ENCODE measurements at regions not wholly inside any gene's neighbourhood (a gene's known extent, or its start where the extent isn't known, plus 50 kb on each side); places are given as distances from the start of the nearest gene placed in this dataset.

- no peak for TF ChIP-seq EZH2phosphoT487 (IDR thresholded peaks at IDR 0.05; ENCODE audit: borderline replicate concordance, low read length)
- Histone ChIP-seq H3K4me1 (ENCODE audit: control insufficient read depth, low read length) (no peaks in the 10 kb centered on the region), H3K27me3 (ENCODE audit: control insufficient read depth, low read length) (no peaks in the 10 kb centered on the region), H3K79me2 (ENCODE audit: control insufficient read depth, low read length) (no peaks in the 10 kb centered on the region), H3K4me3 (ENCODE audit: low read length) (no peak overlapping the region), H3K27ac (ENCODE audit: low read depth, low read length) (no peak overlapping the region), H3K9me3 (ENCODE audit: control insufficient read depth, insufficient read depth, low read length) (no peaks in the 10 kb centered on the region), H3F3A (ENCODE audit: control insufficient read depth, insufficient read depth) (no peaks in the 10 kb centered on the region), H3K4me2 (ENCODE audit: low read length) (no peak overlapping the region), H4K20me1 (ENCODE audit: control insufficient read depth, insufficient read depth, low read depth, low read length) (no peaks in the 10 kb centered on the region), H3K9me2 (replicated peaks; ENCODE audit: control insufficient read depth, low read length) (no peaks in the 10 kb centered on the region), H3K36me3 (ENCODE audit: control insufficient read depth, low read length) (no peaks in the 10 kb centered on the region)
These were observed 1251.2 kb upstream of the C9orf72 start for GRCh38 chr9:28824432-28824963.

DNA sequence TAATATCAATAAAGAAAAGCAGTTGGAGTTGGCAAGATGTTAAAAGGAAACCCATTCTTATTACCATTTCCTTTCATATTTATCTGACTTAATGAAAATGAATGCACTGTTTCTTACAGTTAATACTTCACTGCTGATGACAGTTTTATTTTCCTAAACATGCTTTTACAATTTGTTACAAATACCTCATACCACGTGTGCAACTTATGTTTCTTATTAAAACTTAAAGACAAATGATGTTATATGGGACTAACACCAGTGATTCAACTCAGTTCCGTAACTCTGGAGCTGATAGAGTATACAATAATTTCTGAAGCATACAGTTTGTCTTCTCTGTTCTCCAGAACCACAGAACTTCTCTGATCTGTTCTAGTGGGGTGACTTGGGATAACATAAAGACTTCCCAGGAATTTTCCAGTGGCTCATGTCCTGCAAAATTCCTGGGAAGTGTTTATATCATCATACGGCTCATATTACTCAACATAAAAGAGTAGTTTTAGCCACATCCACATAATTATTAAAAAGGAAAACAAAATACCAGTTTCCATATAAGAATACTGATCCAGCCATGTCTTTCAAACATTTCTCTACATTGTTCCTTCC lies 1259.0 kb upstream of the C9orf72 start:
- Histone ChIP-seq H3F3A (ENCODE audit: control insufficient read depth, insufficient read depth) (no peaks in the 10 kb centered on the region), H3K27me3 (ENCODE audit: control insufficient read depth, low read length) (no peaks in the 10 kb centered on the region), H3K9me2 (replicated peaks; ENCODE audit: control insufficient read depth, low read length) (no peaks in the 10 kb centered on the region), H3K4me1 (ENCODE audit: control insufficient read depth, low read length) (no peaks in the 10 kb centered on the region), H3K36me3 (ENCODE audit: control insufficient read depth, low read length) (no peaks in the 10 kb centered on the region), H3K4me3 (ENCODE audit: low read length) (no peak overlapping the region), H3K9me3 (ENCODE audit: control insufficient read depth, insufficient read depth, low read length) (no peaks in the 10 kb centered on the region), H3K4me2 (ENCODE audit: low read length) (no peak overlapping the region), H3K27ac (ENCODE audit: low read depth, low read length) (no peak overlapping the region), H3K79me2 (ENCODE audit: control insufficient read depth, low read length) (no peaks in the 10 kb centered on the region), H4K20me1 (ENCODE audit: control insufficient read depth, insufficient read depth, low read depth, low read length) (no peaks in the 10 kb centered on the region)
- no peak for TF ChIP-seq EZH2phosphoT487 (IDR thresholded peaks at IDR 0.05; ENCODE audit: borderline replicate concordance, low read length)
- TF ChIP-seq, protein P1, sequence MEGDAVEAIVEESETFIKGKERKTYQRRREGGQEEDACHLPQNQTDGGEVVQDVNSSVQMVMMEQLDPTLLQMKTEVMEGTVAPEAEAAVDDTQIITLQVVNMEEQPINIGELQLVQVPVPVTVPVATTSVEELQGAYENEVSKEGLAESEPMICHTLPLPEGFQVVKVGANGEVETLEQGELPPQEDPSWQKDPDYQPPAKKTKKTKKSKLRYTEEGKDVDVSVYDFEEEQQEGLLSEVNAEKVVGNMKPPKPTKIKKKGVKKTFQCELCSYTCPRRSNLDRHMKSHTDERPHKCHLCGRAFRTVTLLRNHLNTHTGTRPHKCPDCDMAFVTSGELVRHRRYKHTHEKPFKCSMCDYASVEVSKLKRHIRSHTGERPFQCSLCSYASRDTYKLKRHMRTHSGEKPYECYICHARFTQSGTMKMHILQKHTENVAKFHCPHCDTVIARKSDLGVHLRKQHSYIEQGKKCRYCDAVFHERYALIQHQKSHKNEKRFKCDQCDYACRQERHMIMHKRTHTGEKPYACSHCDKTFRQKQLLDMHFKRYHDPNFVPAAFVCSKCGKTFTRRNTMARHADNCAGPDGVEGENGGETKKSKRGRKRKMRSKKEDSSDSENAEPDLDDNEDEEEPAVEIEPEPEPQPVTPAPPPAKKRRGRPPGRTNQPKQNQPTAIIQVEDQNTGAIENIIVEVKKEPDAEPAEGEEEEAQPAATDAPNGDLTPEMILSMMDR (IDR thresholded peaks at IDR 0.05; ENCODE audit: low read depth, low read length, poor library complexity, severe bottlenecking) = no peak

DNA sequence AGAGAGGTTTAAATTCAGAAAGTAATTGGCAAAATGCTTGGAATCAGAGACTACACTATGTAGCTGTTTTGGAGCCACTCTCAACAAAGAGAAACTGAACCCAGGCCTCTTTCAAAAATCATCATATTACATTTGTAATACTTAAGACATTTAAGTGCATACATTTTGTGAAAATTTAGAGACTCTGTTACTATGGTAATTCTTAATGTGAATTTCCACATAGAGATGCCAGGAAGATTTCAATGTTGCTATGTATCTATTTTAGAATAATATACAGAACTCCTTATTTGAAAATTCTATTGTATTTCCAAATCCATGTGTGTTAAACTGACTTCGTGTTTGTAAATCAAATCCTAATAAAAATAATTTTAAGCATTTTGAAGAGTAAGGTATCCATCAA lies 1260.9 kb upstream of the C9orf72 start:
- no peaks in the 10 kb centered on the region for H3F3A ChIP-seq (ENCODE audit: control insufficient read depth, insufficient read depth)
- no peaks in the 10 kb centered on the region for H3K4me1 ChIP-seq (ENCODE audit: control insufficient read depth, low read length)
- H3K9me3 ChIP-seq (ENCODE audit: control insufficient read depth, insufficient read depth, low read length) = no peaks in the 10 kb centered on the region
- TF ChIP-seq, protein P1 (IDR thresholded peaks at IDR 0.05; ENCODE audit: low read depth, low read length, poor library complexity, severe bottlenecking) = no peak
- no peak for TF ChIP-seq EZH2phosphoT487 (IDR thresholded peaks at IDR 0.05; ENCODE audit: borderline replicate concordance, low read length)
- H4K20me1 ChIP-seq (ENCODE audit: control insufficient read depth, insufficient read depth, low read depth, low read length) = no peaks in the 10 kb centered on the region
- H3K27me3 ChIP-seq (ENCODE audit: control insufficient read depth, low read length) = no peaks in the 10 kb centered on the region
- H3K4me3 ChIP-seq (ENCODE audit: low read length) = no peak overlapping the region
- H3K36me3 ChIP-seq (ENCODE audit: control insufficient read depth, low read length) = no peaks in the 10 kb centered on the region
- no peaks in the 10 kb centered on the region for H3K79me2 ChIP-seq (ENCODE audit: control insufficient read depth, low read length)
- no peak overlapping the region for H3K27ac ChIP-seq (ENCODE audit: low read depth, low read length)
- no peaks in the 10 kb centered on the region for H3K9me2 ChIP-seq (replicated peaks; ENCODE audit: control insufficient read depth, low read length)
- no peak overlapping the region for H3K4me2 ChIP-seq (ENCODE audit: low read length)

- Histone ChIP-seq H3K4me2 (ENCODE audit: low read length) (no peak overlapping the region), H3K27ac (ENCODE audit: low read depth, low read length) (no peak overlapping the region), H3K27me3 (ENCODE audit: control insufficient read depth, low read length) (no peaks in the 10 kb centered on the region), H3F3A (ENCODE audit: control insufficient read depth, insufficient read depth) (no peaks in the 10 kb centered on the region), H3K36me3 (ENCODE audit: control insufficient read depth, low read length) (no peaks in the 10 kb centered on the region), H3K4me3 (ENCODE audit: low read length) (no peak overlapping the region), H3K9me2 (replicated peaks; ENCODE audit: control insufficient read depth, low read length) (no peaks in the 10 kb centered on the region), H4K20me1 (ENCODE audit: control insufficient read depth, insufficient read depth, low read depth, low read length) (no peaks in the 10 kb centered on the region), H3K4me1 (ENCODE audit: control insufficient read depth, low read length) (no peaks in the 10 kb centered on the region), H3K79me2 (ENCODE audit: control insufficient read depth, low read length) (no peaks in the 10 kb centered on the region), H3K9me3 (ENCODE audit: control insufficient read depth, insufficient read depth, low read length) (no peaks in the 10 kb centered on the region; the same call in 1 of the 2 replicates)
- TF ChIP-seq EZH2phosphoT487 (IDR thresholded peaks at IDR 0.05; ENCODE audit: borderline replicate concordance, low read length) = no peak
- TF ChIP-seq, protein P1 (IDR thresholded peaks at IDR 0.05; ENCODE audit: low read depth, low read length, poor library complexity, severe bottlenecking) = no peak
These were observed 1266.6 kb upstream of the C9orf72 start for GRCh38 chr9:28839778-28840430.

All from DOHH2 (cell line).